Skeletal muscle cell (primary cell): ENCODE measurements at regions not wholly inside any gene's neighbourhood (a gene's known extent, or its start where the extent isn't known, plus 50 kb on each side); places are given as distances from the start of the nearest gene placed in this dataset.

ENCODE experiments used
- DNase-seq: peaks from one replicate; pipeline ENCODE4 v3.0.0-alpha.2; 2010; ENCODE audit warnings: low read depth
- H3K4me3 ChIP-seq: 2 replicates; pipeline ENCODE4 v1.5.1; 2011; ENCODE audit warnings: low read depth, mild to moderate bottlenecking, control low read depth, low read length, moderate library complexity

- H3K4me3 ChIP-seq = no peak overlapping the region
- DNase-seq = no peak
These were observed 230.3 kb downstream of the AACS start for GRCh38 chr12:125295550-125295949.

- DNase-seq = no peak
- H3K4me3 ChIP-seq = no peak overlapping the region
These were observed 231.5 kb downstream of the AACS start for GRCh38 chr12:125296701-125297100.

GRCh38 chr12:125299840-125300239 lies 234.6 kb downstream of the AACS start:
- H3K4me3 ChIP-seq = no peak overlapping the region
- no peak for DNase-seq

GRCh38 chr12:125300249-125300648 lies 235.0 kb downstream of the AACS start:
- DNase-seq = no peak
- H3K4me3 ChIP-seq = no peak overlapping the region

GRCh38 chr12:125303337-125303736 lies 238.1 kb downstream of the AACS start:
- no peak for DNase-seq
- no peak overlapping the region for H3K4me3 ChIP-seq

GRCh38 chr12:125304029-125304428 lies 238.8 kb downstream of the AACS start:
- no peak for DNase-seq
- H3K4me3 ChIP-seq = no peak overlapping the region

GRCh38 chr12:125305231-125305630 lies 240.0 kb downstream of the AACS start:
- H3K4me3 ChIP-seq = no peak overlapping the region
- no peak for DNase-seq

- no peak overlapping the region for H3K4me3 ChIP-seq
- DNase-seq = no peak
These were observed 245.2 kb downstream of the AACS start for GRCh38 chr12:125310461-125310860.

- H3K4me3 ChIP-seq = no peak overlapping the region
- DNase-seq = no peak
These were observed 245.8 kb downstream of the AACS start for GRCh38 chr12:125311050-125311449.

- DNase-seq = no peak
These were observed 247.2 kb downstream of the AACS start for GRCh38 chr12:125312471-125312870.

GRCh38 chr12:125314051-125314755 lies 249.0 kb downstream of the AACS start:
- peak; percentile 23 for DNase-seq
- H3K4me3 ChIP-seq = no peak overlapping the region

More at GRCh38 chr12:125312471-125312870, 247.2 kb downstream of the AACS start:
- H3K4me3 ChIP-seq = no peak overlapping the region

- no peak overlapping the region for H3K4me3 ChIP-seq
- no peak for DNase-seq
These were observed 250.5 kb downstream of the AACS start for GRCh38 chr12:125315771-125316170.

- DNase-seq = no peak
- H3K4me3 ChIP-seq = no peak overlapping the region
These were observed 254.9 kb downstream of the AACS start for GRCh38 chr12:125320177-125320576.

GRCh38 chr12:125324861-125325490 lies 259.7 kb downstream of the AACS start:
- no peak overlapping the region for H3K4me3 ChIP-seq
- DNase-seq = no peak

GRCh38 chr12:125329239-125330102 lies 264.2 kb downstream of the AACS start:
- no peak overlapping the region for H3K4me3 ChIP-seq
- DNase-seq = no peak

GRCh38 chr12:125330645-125331341 lies 265.6 kb downstream of the AACS start:
- DNase-seq = no peak
- peak overlapping the region; percentile 56 for H3K4me3 ChIP-seq

- H3K4me3 ChIP-seq = peak overlapping the region; percentile 56
- no peak for DNase-seq
These were observed 266.3 kb downstream of the AACS start for GRCh38 chr12:125331342-125332052.

- DNase-seq = no peak
- H3K4me3 ChIP-seq = no peak overlapping the region
These were observed 267.7 kb downstream of the AACS start for GRCh38 chr12:125332900-125333299.

- no peak for DNase-seq
- no peak overlapping the region for H3K4me3 ChIP-seq
These were observed 271.0 kb downstream of the AACS start for GRCh38 chr12:125336246-125336645.
